ENCODE measurements at regions not wholly inside any gene's neighbourhood (a gene's known extent, or its start where the extent isn't known, plus 50 kb on each side); places are given as distances from the start of the nearest gene placed in this dataset.

DNA sequence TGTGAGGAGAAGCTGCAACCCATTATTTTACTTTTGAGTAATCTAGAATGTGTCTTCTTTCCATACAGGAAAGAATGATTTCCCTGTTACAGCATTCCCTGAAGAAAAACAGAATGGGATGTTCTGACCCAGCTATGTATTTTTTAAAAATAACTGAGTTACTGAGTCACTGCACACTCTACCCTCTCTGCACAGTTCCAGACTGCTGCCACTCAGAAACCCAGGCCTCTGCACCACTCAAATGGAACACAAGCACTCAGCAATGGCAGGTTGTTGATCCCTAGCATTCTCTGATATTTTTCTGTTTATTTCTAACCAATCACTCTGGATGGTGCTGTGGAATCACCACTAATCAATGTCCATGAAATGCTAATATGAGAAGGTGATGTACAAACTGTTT lies 1300.0 kb upstream of the FAM98A start:
- Histone ChIP-seq H3K36me3 (no peaks in the 10 kb centered on the region), H3K4me1 (no peaks in the 10 kb centered on the region), H3K4me3 (no peak overlapping the region), H3K27ac (no peak overlapping the region), H3K27me3 (no peaks in the 10 kb centered on the region), H3K9me3 (no peaks in the 10 kb centered on the region)
- no peak for DNase-seq
- TF ChIP-seq POLR2A (IDR thresholded peaks at IDR 0.05) = no peak
- TF ChIP-seq, protein P1, sequence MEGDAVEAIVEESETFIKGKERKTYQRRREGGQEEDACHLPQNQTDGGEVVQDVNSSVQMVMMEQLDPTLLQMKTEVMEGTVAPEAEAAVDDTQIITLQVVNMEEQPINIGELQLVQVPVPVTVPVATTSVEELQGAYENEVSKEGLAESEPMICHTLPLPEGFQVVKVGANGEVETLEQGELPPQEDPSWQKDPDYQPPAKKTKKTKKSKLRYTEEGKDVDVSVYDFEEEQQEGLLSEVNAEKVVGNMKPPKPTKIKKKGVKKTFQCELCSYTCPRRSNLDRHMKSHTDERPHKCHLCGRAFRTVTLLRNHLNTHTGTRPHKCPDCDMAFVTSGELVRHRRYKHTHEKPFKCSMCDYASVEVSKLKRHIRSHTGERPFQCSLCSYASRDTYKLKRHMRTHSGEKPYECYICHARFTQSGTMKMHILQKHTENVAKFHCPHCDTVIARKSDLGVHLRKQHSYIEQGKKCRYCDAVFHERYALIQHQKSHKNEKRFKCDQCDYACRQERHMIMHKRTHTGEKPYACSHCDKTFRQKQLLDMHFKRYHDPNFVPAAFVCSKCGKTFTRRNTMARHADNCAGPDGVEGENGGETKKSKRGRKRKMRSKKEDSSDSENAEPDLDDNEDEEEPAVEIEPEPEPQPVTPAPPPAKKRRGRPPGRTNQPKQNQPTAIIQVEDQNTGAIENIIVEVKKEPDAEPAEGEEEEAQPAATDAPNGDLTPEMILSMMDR (IDR thresholded peaks at IDR 0.05) = no peak

DNA sequence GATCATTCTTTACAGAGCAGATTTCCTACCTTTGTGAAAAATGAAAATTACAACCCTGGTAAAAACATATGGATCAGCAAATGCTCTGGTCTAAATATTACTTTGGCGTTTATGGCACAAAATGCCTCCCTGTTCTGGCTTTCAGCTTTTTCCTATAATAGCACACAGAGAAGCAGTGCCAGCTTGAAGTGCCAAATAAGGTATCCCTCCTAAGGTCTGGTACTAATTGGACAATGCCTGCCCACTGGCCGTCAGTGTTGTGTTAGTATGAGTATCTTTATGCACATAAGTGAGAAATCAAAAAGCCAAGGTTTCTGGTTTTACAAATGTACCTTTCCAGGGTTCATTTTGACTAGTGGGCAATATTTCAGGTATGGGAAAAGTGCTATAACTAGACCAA lies 1293.7 kb upstream of the FAM98A start:
- Histone ChIP-seq H3K4me1 (no peaks in the 10 kb centered on the region), H3K4me3 (no peak overlapping the region), H3K27ac (no peak overlapping the region), H3K27me3 (no peaks in the 10 kb centered on the region), H3K9me3 (no peaks in the 10 kb centered on the region), H3K36me3 (no peaks in the 10 kb centered on the region)
- TF ChIP-seq, protein P1 (IDR thresholded peaks at IDR 0.05) = no peak
- no peak for TF ChIP-seq POLR2A (IDR thresholded peaks at IDR 0.05)
- DNase-seq = no peak

DNA sequence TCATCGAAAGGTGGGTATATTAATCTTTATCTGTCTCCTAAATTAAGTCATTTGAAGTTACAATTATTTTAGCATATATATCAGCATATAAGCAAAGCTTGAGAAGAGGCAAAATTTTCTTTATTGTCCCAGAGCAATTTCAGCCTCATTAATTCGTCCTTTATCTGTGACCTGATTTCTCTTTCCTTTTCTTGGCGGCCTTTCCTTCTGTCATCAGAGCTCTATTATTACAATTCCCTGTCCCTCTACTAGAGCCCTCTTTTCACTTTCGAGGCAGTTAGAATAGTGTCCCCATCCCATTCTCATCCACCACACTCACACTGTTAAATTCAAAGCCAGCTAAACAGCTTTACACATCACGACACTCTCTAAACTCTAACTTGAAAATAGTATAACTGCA lies 1293.2 kb upstream of the FAM98A start:
- TF ChIP-seq, protein P1 (IDR thresholded peaks at IDR 0.05) = no peak
- no peak for TF ChIP-seq POLR2A (IDR thresholded peaks at IDR 0.05)
- H3K4me1 ChIP-seq = no peaks in the 10 kb centered on the region
- no peaks in the 10 kb centered on the region for H3K9me3 ChIP-seq
- H3K27me3 ChIP-seq = no peaks in the 10 kb centered on the region
- H3K27ac ChIP-seq = no peak overlapping the region
- H3K4me3 ChIP-seq = no peak overlapping the region
- DNase-seq = no peak
- no peaks in the 10 kb centered on the region for H3K36me3 ChIP-seq

DNA sequence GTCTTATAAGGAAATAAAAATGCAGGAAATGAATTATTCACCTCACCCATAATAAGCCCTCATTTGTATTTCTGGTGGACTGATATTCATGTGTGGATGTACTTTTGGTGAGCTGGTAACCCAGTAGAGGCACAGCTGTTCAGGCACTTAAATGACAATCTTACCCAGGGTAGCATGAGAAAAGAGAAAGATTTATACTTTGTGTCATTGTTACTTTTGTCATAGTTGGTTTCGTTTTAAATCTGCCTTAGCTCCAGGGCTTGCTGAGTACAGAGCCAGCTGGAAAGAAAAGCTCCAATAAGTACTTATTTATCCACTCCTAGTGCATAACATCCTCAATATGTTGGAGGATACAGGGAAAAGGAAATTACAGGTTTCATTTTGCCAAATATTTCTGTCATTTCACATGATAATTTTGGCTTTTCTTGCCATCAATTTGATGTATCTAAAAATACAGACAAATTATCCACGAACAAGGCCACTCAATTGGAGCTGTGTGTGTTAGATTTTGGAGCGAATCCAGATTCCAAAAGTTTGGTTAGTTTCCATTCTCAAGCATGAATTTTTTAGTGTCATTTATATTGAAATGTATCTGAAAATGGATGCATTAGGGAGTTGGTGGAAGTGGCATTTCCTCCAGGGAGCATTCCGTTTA lies 1276.1 kb upstream of the FAM98A start:
- H3K36me3 ChIP-seq = no peaks in the 10 kb centered on the region
- H3K27ac ChIP-seq = no peak overlapping the region
- TF ChIP-seq POLR2A (IDR thresholded peaks at IDR 0.05) = no peak
- TF ChIP-seq, protein P1 (IDR thresholded peaks at IDR 0.05) = no peak
- no peak for DNase-seq
- no peaks in the 10 kb centered on the region for H3K27me3 ChIP-seq
- no peaks in the 10 kb centered on the region for H3K9me3 ChIP-seq
- H3K4me1 ChIP-seq = no peaks in the 10 kb centered on the region
- H3K4me3 ChIP-seq = no peak overlapping the region

DNA sequence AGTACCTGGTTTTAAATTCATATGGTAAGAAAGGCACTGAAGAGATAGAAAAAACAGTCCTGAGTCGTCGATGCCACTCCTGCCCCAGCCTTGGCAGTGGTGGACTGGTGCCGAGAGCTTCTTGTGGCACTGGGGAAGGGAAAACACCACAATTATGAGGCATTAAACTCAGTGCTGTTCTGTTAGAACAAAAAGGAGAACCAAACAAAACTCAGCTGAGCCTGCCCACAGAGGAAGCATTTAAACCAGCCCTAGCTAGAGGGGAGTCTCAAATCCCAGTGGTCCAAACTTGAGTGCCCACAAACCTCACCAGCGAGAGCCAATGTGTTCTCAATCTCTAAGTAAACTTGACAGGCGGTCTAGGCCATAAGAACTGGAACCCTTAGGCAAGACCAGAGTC lies 1254.5 kb upstream of the FAM98A start:
- Histone ChIP-seq H3K27me3 (no peaks in the 10 kb centered on the region), H3K4me1 (no peaks in the 10 kb centered on the region), H3K27ac (no peak overlapping the region), H3K36me3 (no peaks in the 10 kb centered on the region), H3K9me3 (no peaks in the 10 kb centered on the region), H3K4me3 (no peak overlapping the region)
- TF ChIP-seq, protein P1 (IDR thresholded peaks at IDR 0.05) = no peak
- no peak for TF ChIP-seq POLR2A (IDR thresholded peaks at IDR 0.05)
- DNase-seq = no peak

DNA sequence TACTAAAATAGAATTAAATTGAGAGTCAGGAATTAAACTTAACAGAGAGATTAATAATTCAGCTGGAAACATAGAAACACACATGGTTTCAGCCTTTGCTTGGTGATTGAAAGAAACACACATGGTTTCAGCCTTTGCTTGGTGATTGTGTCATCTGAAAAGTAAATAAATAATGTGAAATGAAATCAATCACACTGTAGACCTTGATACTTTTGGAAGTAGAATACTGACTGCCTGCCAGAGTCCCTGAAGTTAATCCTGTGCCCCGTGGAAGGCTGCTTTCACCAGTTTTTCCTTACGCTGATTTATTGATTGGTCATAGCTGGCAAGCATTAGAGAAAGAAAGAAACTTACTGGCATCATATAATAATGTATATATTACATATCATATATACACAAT lies 1252.7 kb upstream of the FAM98A start:
- no peaks in the 10 kb centered on the region for H3K4me1 ChIP-seq
- H3K4me3 ChIP-seq = no peak overlapping the region
- no peak for DNase-seq
- no peak overlapping the region for H3K27ac ChIP-seq
- no peaks in the 10 kb centered on the region for H3K9me3 ChIP-seq
- TF ChIP-seq POLR2A (IDR thresholded peaks at IDR 0.05) = no peak
- TF ChIP-seq, protein P1 (IDR thresholded peaks at IDR 0.05) = no peak
- H3K36me3 ChIP-seq = no peaks in the 10 kb centered on the region
- H3K27me3 ChIP-seq = no peaks in the 10 kb centered on the region
